ENCODE measurements at regions not wholly inside any gene's neighbourhood (a gene's known extent, or its start where the extent isn't known, plus 50 kb on each side); places are given as distances from the start of the nearest gene placed in this dataset.

- no TSS peak for BruUV-seq (replicated peaks)
- no peak for TF ChIP-seq CTCF (conservative IDR thresholded peaks at IDR 0.05; ENCODE audit: low read depth, low read length)
- no peak for TF ChIP-seq EZH2 (IDR thresholded peaks at IDR 0.05; ENCODE audit: borderline replicate concordance, low read depth, low read length, poor library complexity, severe bottlenecking)
- no peaks in the 10 kb centered on the region for H3K36me3 ChIP-seq (ENCODE audit: insufficient read depth, low read length, poor library complexity, severe bottlenecking)
- DNase-seq (ENCODE audit: low spot score): peak; percentile 33
- POLR2A ChIA-PET (ENCODE audit: low non-redundant PET): no interaction called here
- CTCF ChIA-PET: interaction anchor here (1.3 kb wide), 1 partner anchor 9 kb away, joined by 3 read pairs; no protein-coding TSS in a partner anchor
- H3K27me3 ChIP-seq (replicated peaks; ENCODE audit: insufficient read depth, low read depth, low read length, poor library complexity): no peaks in the 10 kb centered on the region
- H3K27ac ChIP-seq (ENCODE audit: low read depth, low read length, poor library complexity, severe bottlenecking): no peak overlapping the region
- intact Hi-C loops (cut with micrococcal nuclease; ENCODE audit: unreplicated experiment): no loop called here
- no peaks in the 10 kb centered on the region for H3K9me3 ChIP-seq (ENCODE audit: low read depth, low read length, poor library complexity, severe bottlenecking)
- H3K4me3 ChIP-seq (ENCODE audit: low read depth, low read length, poor library complexity, severe bottlenecking): no peak overlapping the region
- peaks cover 27% of the 10 kb centered on the region for H3K4me1 ChIP-seq (ENCODE audit: insufficient read depth, low read length, poor library complexity, severe bottlenecking)
Observed at GRCh38 chr7:26081638-26082037, 70.4 kb upstream of the NFE2L3 start.

DNA sequence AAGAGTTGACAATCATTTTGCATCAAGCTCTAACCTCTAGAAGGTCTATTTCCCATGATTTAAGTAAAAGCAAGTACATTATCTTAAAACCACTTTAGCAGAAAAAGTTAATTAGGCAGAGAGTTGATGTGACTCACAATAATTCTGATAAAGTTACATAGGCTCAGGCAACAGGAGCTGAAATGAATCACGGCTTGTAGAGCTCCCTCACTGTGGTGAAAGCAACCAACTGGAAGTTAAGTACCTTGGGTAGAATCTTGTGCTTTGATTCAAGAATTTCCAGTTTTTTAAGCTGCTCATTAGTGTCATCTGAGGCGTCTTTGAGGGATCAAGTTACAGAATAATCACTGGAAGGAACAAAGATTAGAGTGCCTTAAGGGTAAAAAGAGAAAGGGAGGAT is 68.9 kb upstream of the NFE2L3 start:
- DNase-seq (ENCODE audit: low spot score): peak; percentile 87
- H3K4me3 ChIP-seq (ENCODE audit: low read depth, low read length, poor library complexity, severe bottlenecking): no peak overlapping the region
- H3K27ac ChIP-seq (ENCODE audit: low read depth, low read length, poor library complexity, severe bottlenecking): peak overlapping the region; percentile 47
- no TSS peak for BruUV-seq (replicated peaks)
- TF ChIP-seq CTCF (conservative IDR thresholded peaks at IDR 0.05; ENCODE audit: low read depth, low read length): no peak
- TF ChIP-seq EZH2 (IDR thresholded peaks at IDR 0.05; ENCODE audit: borderline replicate concordance, low read depth, low read length, poor library complexity, severe bottlenecking): no peak
- H3K27me3 ChIP-seq (replicated peaks; ENCODE audit: insufficient read depth, low read depth, low read length, poor library complexity): no peaks in the 10 kb centered on the region
- CTCF ChIA-PET: interaction anchor here (1.1 kb wide), 1 partner anchor 189 kb away, joined by 3 read pairs; no protein-coding TSS in a partner anchor
- POLR2A ChIA-PET (ENCODE audit: low non-redundant PET): interaction anchor here (1.1 kb wide), 1 partner anchor 115 kb away, joined by 3 read pairs; no protein-coding TSS in a partner anchor
- H3K4me1 ChIP-seq (ENCODE audit: insufficient read depth, low read length, poor library complexity, severe bottlenecking): peaks cover 27% of the 10 kb centered on the region
- H3K9me3 ChIP-seq (ENCODE audit: low read depth, low read length, poor library complexity, severe bottlenecking): no peaks in the 10 kb centered on the region
- intact Hi-C loops (cut with micrococcal nuclease; ENCODE audit: unreplicated experiment): no loop called here
- H3K36me3 ChIP-seq (ENCODE audit: insufficient read depth, low read length, poor library complexity, severe bottlenecking): no peaks in the 10 kb centered on the region

DNA sequence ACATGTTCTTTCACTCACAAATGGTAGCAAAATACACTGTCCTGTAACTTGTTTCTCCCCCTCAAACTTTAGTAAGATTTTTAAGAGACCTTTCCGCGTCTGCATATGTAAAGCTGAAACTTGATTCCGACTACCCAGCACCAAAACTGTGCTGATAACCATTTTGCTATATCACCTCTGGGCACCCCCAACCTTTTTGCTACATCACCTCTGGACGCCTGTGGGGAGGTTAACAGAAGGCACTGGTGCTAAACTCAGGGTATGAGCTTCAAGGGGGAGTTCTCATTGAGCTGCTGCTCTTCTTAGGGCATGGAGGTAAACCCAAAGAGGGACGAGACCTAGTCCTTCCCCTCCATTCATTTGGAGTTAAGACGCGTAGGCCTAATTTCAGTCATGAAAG is 67.6 kb upstream of the NFE2L3 start:
- intact Hi-C loops (cut with micrococcal nuclease; ENCODE audit: unreplicated experiment): no loop called here
- H3K4me3 ChIP-seq (ENCODE audit: low read depth, low read length, poor library complexity, severe bottlenecking): no peak overlapping the region
- no peak for DNase-seq (ENCODE audit: low spot score)
- no peaks in the 10 kb centered on the region for H3K36me3 ChIP-seq (ENCODE audit: insufficient read depth, low read length, poor library complexity, severe bottlenecking)
- POLR2A ChIA-PET (ENCODE audit: low non-redundant PET): no interaction called here
- CTCF ChIA-PET: no interaction called here
- no peaks in the 10 kb centered on the region for H3K27me3 ChIP-seq (replicated peaks; ENCODE audit: insufficient read depth, low read depth, low read length, poor library complexity)
- peaks cover 27% of the 10 kb centered on the region for H3K4me1 ChIP-seq (ENCODE audit: insufficient read depth, low read length, poor library complexity, severe bottlenecking)
- TF ChIP-seq EZH2 (IDR thresholded peaks at IDR 0.05; ENCODE audit: borderline replicate concordance, low read depth, low read length, poor library complexity, severe bottlenecking) (no peak), CTCF (conservative IDR thresholded peaks at IDR 0.05; ENCODE audit: low read depth, low read length) (no peak)
- H3K9me3 ChIP-seq (ENCODE audit: low read depth, low read length, poor library complexity, severe bottlenecking): no peaks in the 10 kb centered on the region
- no TSS peak for BruUV-seq (replicated peaks)
- H3K27ac ChIP-seq (ENCODE audit: low read depth, low read length, poor library complexity, severe bottlenecking): no peak overlapping the region
